ENCODE measurements at regions not wholly inside any gene's neighbourhood (a gene's known extent, or its start where the extent isn't known, plus 50 kb on each side); places are given as distances from the start of the nearest gene placed in this dataset.

- Mint-ChIP-seq H3K4me1 (ENCODE audit: low read depth, unreplicated experiment) (no peaks in the 10 kb centered on the region), H3K9me3 (ENCODE audit: unreplicated experiment) (no peaks in the 10 kb centered on the region), H3K4me3 (ENCODE audit: unreplicated experiment) (no peak overlapping the region), H3K36me3 (ENCODE audit: low read depth, unreplicated experiment) (no peaks in the 10 kb centered on the region), H3K27ac (ENCODE audit: unreplicated experiment) (no peak overlapping the region), H3K27me3 (ENCODE audit: low read depth, unreplicated experiment) (no peaks in the 10 kb centered on the region)
- Histone ChIP-seq H3K36me3 (ENCODE audit: insufficient read depth, low read length) (no peaks in the 10 kb centered on the region), H3K4me2 (ENCODE audit: low read length) (no peak overlapping the region), H2AFZ (ENCODE audit: low read depth, low read length) (no peak overlapping the region), H3K4me1 (ENCODE audit: insufficient read depth, low read length) (no peaks in the 10 kb centered on the region), H4K20me1 (ENCODE audit: insufficient read depth, low read length) (no peaks in the 10 kb centered on the region), H3K27me3 (ENCODE audit: insufficient read depth, low read length) (no peaks in the 10 kb centered on the region), H3K9ac (ENCODE audit: low read length) (no peak overlapping the region), H3K4me3 (ENCODE audit: insufficient read depth, low read depth, low read length) (no peak overlapping the region), H3K9me3 (ENCODE audit: insufficient read depth, low read depth, low read length) (no peaks in the 10 kb centered on the region), H3K79me2 (ENCODE audit: insufficient read depth, low read length) (no peaks in the 10 kb centered on the region), H3K27ac (ENCODE audit: low read depth, low read length) (no peak overlapping the region)
- DNase-seq (ENCODE audit: low read depth), result no peak
- no peak for FAIRE-seq
- TF ChIP-seq EZH2 (IDR thresholded peaks at IDR 0.05; ENCODE audit: insufficient read depth, low read length), result no peak
- no peak for TF ChIP-seq CTCF (IDR thresholded peaks at IDR 0.05; ENCODE audit: insufficient read depth, low read depth, low read length)
These were observed 971.8 kb upstream of the AGA start for GRCh38 chr4:178414042-178414441.

- no peak for FAIRE-seq
- H3K9ac ChIP-seq (ENCODE audit: low read length), result no peak overlapping the region
These were observed 972.7 kb upstream of the AGA start for GRCh38 chr4:178414881-178415446.

More at GRCh38 chr4:178414881-178415446, 972.7 kb upstream of the AGA start:
- no peak for DNase-seq (ENCODE audit: low read depth)
- no peaks in the 10 kb centered on the region for H3K36me3 Mint-ChIP-seq (ENCODE audit: low read depth, unreplicated experiment)
- H2AFZ ChIP-seq (ENCODE audit: low read depth, low read length), result no peak overlapping the region
- no peak overlapping the region for H3K4me3 ChIP-seq (ENCODE audit: insufficient read depth, low read depth, low read length)
- H3K27ac ChIP-seq (ENCODE audit: low read depth, low read length), result no peak overlapping the region
- H3K4me2 ChIP-seq (ENCODE audit: low read length), result no peak overlapping the region
- H3K4me1 Mint-ChIP-seq (ENCODE audit: low read depth, unreplicated experiment), result no peaks in the 10 kb centered on the region
- no peaks in the 10 kb centered on the region for H3K79me2 ChIP-seq (ENCODE audit: insufficient read depth, low read length)
- TF ChIP-seq CTCF (IDR thresholded peaks at IDR 0.05; ENCODE audit: insufficient read depth, low read depth, low read length) (no peak), EZH2 (IDR thresholded peaks at IDR 0.05; ENCODE audit: insufficient read depth, low read length) (no peak)
- no peaks in the 10 kb centered on the region for H3K9me3 Mint-ChIP-seq (ENCODE audit: unreplicated experiment)
- H3K27me3 Mint-ChIP-seq (ENCODE audit: low read depth, unreplicated experiment), result no peaks in the 10 kb centered on the region
- H3K4me3 Mint-ChIP-seq (ENCODE audit: unreplicated experiment), result no peak overlapping the region
- no peak overlapping the region for H3K27ac Mint-ChIP-seq (ENCODE audit: unreplicated experiment)
- no peaks in the 10 kb centered on the region for H4K20me1 ChIP-seq (ENCODE audit: insufficient read depth, low read length)
- H3K36me3 ChIP-seq (ENCODE audit: insufficient read depth, low read length), result no peaks in the 10 kb centered on the region
- no peaks in the 10 kb centered on the region for H3K27me3 ChIP-seq (ENCODE audit: insufficient read depth, low read length)
- peaks cover 2% of the 10 kb centered on the region for H3K9me3 ChIP-seq (ENCODE audit: insufficient read depth, low read depth, low read length)
- H3K4me1 ChIP-seq (ENCODE audit: insufficient read depth, low read length), result no peaks in the 10 kb centered on the region
